Transverse colon (tissue), 4 donors: ENCODE measurements at regions not wholly inside any gene's neighbourhood (a gene's known extent, or its start where the extent isn't known, plus 50 kb on each side); places are given as distances from the start of the nearest gene placed in this dataset.

ENCODE experiments used
- DNase-seq: peaks from one replicate; pipeline ENCODE4 v3.0.0-alpha.2; 2019
- H3K27ac ChIP-seq, 4 donors: fragments of 200-600 bp; sonication (generic); 2 replicates each; pipeline ENCODE4 v1.5.1; 2016 to 2018; ENCODE audit warnings: inconsistent platforms in 4 of 4
- H3K27me3 ChIP-seq: fragments of 200-600 bp; sonication (generic); 2 replicates; pipeline ENCODE4 v1.5.1; 2017; ENCODE audit warnings: inconsistent platforms
- H3K36me3 ChIP-seq, 4 donors: fragments of 200-600 bp; sonication (generic); 2 replicates each; pipeline ENCODE4 v1.5.1; 2017 to 2019; ENCODE audit warnings: inconsistent platforms in 4 of 4
- H3K4me1 ChIP-seq, 4 donors: fragments of 200-600 bp; sonication (generic); 2 replicates each; pipeline ENCODE4 v1.5.1; 2017 to 2020; ENCODE audit warnings: inconsistent platforms in 4 of 4
- H3K4me3 ChIP-seq, 4 donors: fragments of 200-600 bp; sonication (generic); 1 replicate in 1 of 4; 2 replicates in 3 of 4; pipeline versions ENCODE4 v1.5.1 to v1.6.1; 2017 to 2019; ENCODE audit warnings: inconsistent platforms in 4 of 4
- H3K9me3 ChIP-seq, 2 donors: fragments of 200-600 bp; sonication (generic); 2 replicates each; pipeline ENCODE4 v1.5.1; 2017 to 2019; ENCODE audit warnings: inconsistent platforms in 2 of 2
- EP300 ChIP-seq: sonication (generic); formaldehyde crosslinking; IDR thresholded peaks from one replicate; pipeline ENCODE4 v1.6.1; 2017; ENCODE audit warnings: antibody characterized with exemption, low read depth
- POLR2A ChIP-seq: fragments of 450-650 bp; IDR thresholded peaks from one replicate; pipeline ENCODE4 v1.6.1; 2016; ENCODE audit warnings: antibody characterized with exemption, mild to moderate bottlenecking, moderate library complexity
- POLR2AphosphoS5 ChIP-seq, 3 donors: sonication (generic); formaldehyde crosslinking; IDR thresholded peaks; one replicate each; pipeline ENCODE4 v1.6.1; 2016; ENCODE audit warnings: antibody characterized with exemption in 3 of 3
- WGBS, 2 donors: methylation state at CpG; one replicate each; pipeline ENCODE4 v1.1.5; 2018; ENCODE audit warnings: low coverage in 1 of 2; 5-methylcytosine and 5-hydroxymethylcytosine counted together
- in situ Hi-C, 4 donors: fragments of 200-750 bp; cut with MboI; loops; one replicate each; pipeline versions ENCODE4 v1.15.0 to v1.15.1; 2017; ENCODE audit warnings: low sequenced_read_pairs in 3 of 4, low pct_ligation_motif_present in 1 of 4, low pct_unique_long_range_greater_than_20kb in 1 of 4
- intact Hi-C: fragments of 100-400 bp; cut with DNase I; formaldehyde crosslinking; loops from one replicate; pipeline ENCODE4 v1.15.1; 2023; ENCODE audit warnings: low total_unique reads
- TF ChIP-seq, protein P1 (sequence below), 5 experiments: fragments of 200-600 bp in 3 of 5; fragments of 450-650 bp in 2 of 5; sonication (generic) in 3 of 5; IDR thresholded peaks; 1 replicate in 2 of 5; 2 replicates in 3 of 5; pipeline ENCODE4 v1.5.1; 2016 to 2017; ENCODE audit warnings: antibody characterized with exemption in 5 of 5, inconsistent platforms in 3 of 5, mild to moderate bottlenecking in 2 of 5, moderate library complexity in 1 of 5

DNA sequence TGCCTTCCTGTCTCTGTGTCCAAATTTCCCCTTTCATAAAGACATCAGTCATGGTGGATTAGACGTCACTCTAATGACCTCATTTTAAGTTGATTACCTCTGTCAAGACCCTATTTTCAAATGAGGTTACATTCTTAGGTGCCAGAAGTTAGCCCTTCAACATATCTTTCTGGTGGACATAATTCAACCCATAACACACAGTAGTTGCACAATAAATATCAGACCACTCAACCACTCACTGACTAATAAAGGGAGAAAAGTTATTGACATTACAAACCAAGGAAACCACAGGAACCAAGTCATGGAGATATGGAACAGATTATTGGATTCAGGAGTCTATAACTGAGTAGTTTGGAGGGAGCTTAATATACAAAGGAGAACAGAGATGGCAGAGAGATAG is 377.4 kb upstream of the ACVR2A start:
- in situ Hi-C loops (no loop called here), intact Hi-C loops (no loop called here)
- H3K36me3 ChIP-seq = no peaks in the 10 kb centered on the region
- 50 to 83% methylated on average over 1 of the region's 1 CpG for WGBS, 2 donors
- H3K27me3 ChIP-seq = no peaks in the 10 kb centered on the region
- no peak overlapping the region for H3K4me3 ChIP-seq
- TF ChIP-seq, protein P1, sequence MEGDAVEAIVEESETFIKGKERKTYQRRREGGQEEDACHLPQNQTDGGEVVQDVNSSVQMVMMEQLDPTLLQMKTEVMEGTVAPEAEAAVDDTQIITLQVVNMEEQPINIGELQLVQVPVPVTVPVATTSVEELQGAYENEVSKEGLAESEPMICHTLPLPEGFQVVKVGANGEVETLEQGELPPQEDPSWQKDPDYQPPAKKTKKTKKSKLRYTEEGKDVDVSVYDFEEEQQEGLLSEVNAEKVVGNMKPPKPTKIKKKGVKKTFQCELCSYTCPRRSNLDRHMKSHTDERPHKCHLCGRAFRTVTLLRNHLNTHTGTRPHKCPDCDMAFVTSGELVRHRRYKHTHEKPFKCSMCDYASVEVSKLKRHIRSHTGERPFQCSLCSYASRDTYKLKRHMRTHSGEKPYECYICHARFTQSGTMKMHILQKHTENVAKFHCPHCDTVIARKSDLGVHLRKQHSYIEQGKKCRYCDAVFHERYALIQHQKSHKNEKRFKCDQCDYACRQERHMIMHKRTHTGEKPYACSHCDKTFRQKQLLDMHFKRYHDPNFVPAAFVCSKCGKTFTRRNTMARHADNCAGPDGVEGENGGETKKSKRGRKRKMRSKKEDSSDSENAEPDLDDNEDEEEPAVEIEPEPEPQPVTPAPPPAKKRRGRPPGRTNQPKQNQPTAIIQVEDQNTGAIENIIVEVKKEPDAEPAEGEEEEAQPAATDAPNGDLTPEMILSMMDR (IDR thresholded peaks at IDR 0.05) = no peak
- TF ChIP-seq POLR2AphosphoS5 (IDR thresholded peaks at IDR 0.05) = no peak
- no peak for TF ChIP-seq POLR2A
- TF ChIP-seq EP300 = no peak
- DNase-seq = no peak
- H3K27ac ChIP-seq = no peak overlapping the region
- peaks cover 0 to 13% (median 0%) of the 10 kb centered on the region in 4 donors for H3K4me1 ChIP-seq
- no peaks in the 10 kb centered on the region for H3K9me3 ChIP-seq

DNA sequence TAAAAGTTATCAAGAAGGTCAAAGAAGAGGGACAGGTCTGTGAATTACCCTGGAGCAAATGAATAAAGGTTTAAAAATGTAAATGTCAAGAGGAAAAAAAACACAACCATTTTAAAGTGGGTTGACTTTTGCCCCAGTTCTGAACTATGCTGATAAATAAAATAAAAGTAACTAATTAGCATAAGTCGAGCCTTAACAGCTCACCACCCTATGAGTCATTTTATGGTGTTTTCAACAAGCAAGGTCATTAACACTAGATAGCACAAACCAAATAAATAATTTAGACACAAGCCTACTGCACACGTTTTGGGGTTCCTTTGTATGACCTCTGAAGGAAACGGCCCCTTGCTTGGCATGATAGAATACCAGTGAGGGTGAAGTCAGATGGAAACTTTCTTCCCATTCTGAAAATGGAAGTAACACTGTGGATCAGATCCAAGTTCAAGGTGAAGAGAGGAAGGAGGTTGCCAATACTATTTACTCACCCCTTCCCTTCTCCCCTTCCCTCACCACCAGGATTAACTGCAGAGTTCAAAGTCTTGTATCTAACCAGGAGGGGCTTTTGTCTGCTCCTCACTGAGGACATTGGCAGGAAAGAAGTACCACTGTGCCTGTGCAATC is 380.0 kb upstream of the ACVR2A start:
- DNase-seq = no peak
- H3K4me3 ChIP-seq = no peak overlapping the region
- no peaks in the 10 kb centered on the region for H3K9me3 ChIP-seq
- 47 to 49% methylated on average over 2 to 3 of the region's 3 CpGs for WGBS, 2 donors
- in situ Hi-C loops = no loop called here
- intact Hi-C loops = no loop called here
- TF ChIP-seq, protein P1 (IDR thresholded peaks at IDR 0.05) = no peak
- TF ChIP-seq POLR2AphosphoS5 (IDR thresholded peaks at IDR 0.05) (no peak), POLR2A (no peak), EP300 (no peak)
- peaks cover 0 to 13% (median 0%) of the 10 kb centered on the region in 4 donors for H3K4me1 ChIP-seq
- H3K36me3 ChIP-seq = no peaks in the 10 kb centered on the region
- H3K27ac ChIP-seq = peak overlapping the region in 2 of 4 donors; percentile 37 to 61
- H3K27me3 ChIP-seq = no peaks in the 10 kb centered on the region

DNA sequence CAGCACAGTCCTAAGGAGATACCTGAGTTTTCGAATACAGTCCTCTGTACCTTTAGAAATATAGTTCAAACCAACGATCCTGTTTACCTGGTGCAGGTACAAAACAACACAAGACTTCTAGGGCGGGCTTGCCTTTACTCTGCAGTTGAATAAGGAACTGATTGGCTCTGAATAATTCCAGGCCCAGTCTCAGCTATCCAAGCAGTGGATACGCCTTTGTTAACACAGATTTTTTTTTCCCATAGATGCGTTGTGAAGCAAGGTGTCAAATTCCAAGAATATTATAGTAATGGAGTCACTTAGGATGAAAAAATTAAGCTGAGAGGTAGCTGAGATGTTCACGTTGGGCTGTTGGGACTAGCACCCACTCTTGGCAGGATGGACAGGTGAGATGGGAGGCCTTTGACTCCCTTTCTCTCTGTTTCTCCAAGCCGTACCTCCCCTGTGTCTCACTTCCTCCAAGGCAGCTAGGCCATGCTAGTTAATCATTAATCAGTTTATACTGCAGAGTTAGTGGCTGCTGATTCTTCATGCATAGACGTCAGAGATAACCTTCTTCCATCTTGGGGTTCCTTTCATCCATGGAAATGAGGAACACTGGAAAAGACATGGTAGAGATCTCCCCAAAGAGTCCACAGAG is 380.8 kb upstream of the ACVR2A start:
- WGBS, 2 donors = 59 to 68% methylated on average over 6 to 8 of the region's 8 CpGs
- H3K4me1 ChIP-seq = peaks cover 0 to 13% (median 0%) of the 10 kb centered on the region in 4 donors
- TF ChIP-seq POLR2A (no peak), EP300 (no peak), POLR2AphosphoS5 (IDR thresholded peaks at IDR 0.05) (no peak)
- TF ChIP-seq, protein P1 (IDR thresholded peaks at IDR 0.05) = no peak
- intact Hi-C loops (no loop called here), in situ Hi-C loops (no loop called here)
- no peaks in the 10 kb centered on the region for H3K9me3 ChIP-seq
- no peak overlapping the region for H3K4me3 ChIP-seq
- H3K27me3 ChIP-seq = no peaks in the 10 kb centered on the region
- peak overlapping the region in 3 of 4 donors; percentile 35 to 61 (median 37) for H3K27ac ChIP-seq
- peak; percentile 14 for DNase-seq
- H3K36me3 ChIP-seq = no peaks in the 10 kb centered on the region

DNA sequence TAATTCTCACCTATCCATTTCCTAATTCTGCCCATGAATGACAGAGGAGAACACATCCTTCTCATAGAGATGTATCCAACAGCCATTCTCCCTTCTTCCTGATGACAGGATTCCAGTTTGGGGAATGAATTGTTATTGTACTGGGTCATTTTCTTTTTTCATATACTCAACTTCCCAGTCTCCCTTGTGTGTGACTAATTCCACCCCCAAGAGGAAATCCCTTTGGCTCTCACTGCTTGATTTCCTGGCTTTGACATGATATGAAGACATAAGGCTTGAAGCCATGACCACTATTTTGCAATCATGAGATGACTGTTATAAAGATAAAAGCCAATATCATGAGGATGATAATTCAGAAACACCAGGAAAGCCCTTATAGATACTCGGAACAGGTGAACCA is 384.7 kb upstream of the ACVR2A start:
- in situ Hi-C loops (no loop called here), intact Hi-C loops (no loop called here)
- Histone ChIP-seq H3K4me1 (peaks cover 0 to 13% (median 0%) of the 10 kb centered on the region in 4 donors), H3K4me3 (no peak overlapping the region), H3K27ac (no peak overlapping the region), H3K36me3 (no peaks in the 10 kb centered on the region), H3K9me3 (no peaks in the 10 kb centered on the region), H3K27me3 (no peaks in the 10 kb centered on the region)
- WGBS, 2 donors = 79 to 80% methylated on average over 1 of the region's 1 CpG
- DNase-seq = no peak
- TF ChIP-seq POLR2AphosphoS5 (IDR thresholded peaks at IDR 0.05) (no peak), POLR2A (no peak), EP300 (no peak)
- TF ChIP-seq, protein P1 (IDR thresholded peaks at IDR 0.05) = no peak
